SH-SY5Y (cell line): ENCODE measurements at regions not wholly inside any gene's neighbourhood (a gene's known extent, or its start where the extent isn't known, plus 50 kb on each side); places are given as distances from the start of the nearest gene placed in this dataset.

ENCODE experiments used
- GATA2 ChIP-seq: IDR thresholded peaks from 2 replicates; pipeline ENCODE4 v1.6.1; 2011; ENCODE audit warnings: mild to moderate bottlenecking, low read depth, low read length
- GATA3 ChIP-seq: IDR thresholded peaks from 2 replicates; pipeline ENCODE4 v1.6.1; 2011; ENCODE audit warnings: low read depth, mild to moderate bottlenecking, low read length, moderate library complexity

GRCh38 chr6:165077876-165078275 lies 231.5 kb downstream of the C6orf118 start:
- TF ChIP-seq GATA3 (no peak), GATA2 (no peak)
